HepG2 (cell line): ENCODE measurements at regions not wholly inside any gene's neighbourhood (a gene's known extent, or its start where the extent isn't known, plus 50 kb on each side); places are given as distances from the start of the nearest gene placed in this dataset.

Source experiments
- ATAC-seq: fragments of 200-7000 bp; cut with Tn5 transposase; 3 replicates; pipeline ENCODE4 v1.9.1; 2020; ENCODE audit warnings: mild to moderate bottlenecking, moderate library complexity
- BruUV-seq: library from RNA; stranded (reverse); fragments of 400-500 nt; replicated peaks from 2 replicates; lab custom pipeline; 2021; lab: Mats Ljungman, UMichigan
- CTCF ChIA-PET: fragments of 300-600 bp; formaldehyde crosslinking; extraction: SDS; loops from one replicate; lab custom pipeline; 2021; ENCODE audit warnings: low total read pairs, inconsistent platforms, low intra/inter-chr PET ratio; lab: Yijun Ruan, JAX
- POLR2A ChIA-PET: fragments of 350-600 bp; sonication (Branson Sonifier 250); formaldehyde crosslinking; loops from one replicate; lab custom pipeline; 2020; ENCODE audit warnings: antibody characterized with exemption, inconsistent platforms; lab: Yijun Ruan, JAX
- DNase-seq: peaks from one replicate; pipeline ENCODE4 v3.0.0-alpha.2; 2015; ENCODE audit warnings: low spot score
- FAIRE-seq: peaks from 3 replicates; lab custom pipeline; 2011; peaks lifted over from hg19 to GRCh38; lab: Jason Lieb, UNC
- H2AFZ ChIP-seq: one replicate; pipeline ENCODE4 v1.6.1; 2011; ENCODE audit warnings: low read length, inconsistent platforms
- H3K27ac ChIP-seq: fragments of 300-600 bp; 3 replicates; pipeline ENCODE4 v1.8.0; 2011; ENCODE audit warnings: mixed run types, mild to moderate bottlenecking, mixed read lengths, low read length, inconsistent platforms; ENCODE audit not compliant: insufficient read depth; ENCODE audit errors: extremely low read length
- H3K27me3 ChIP-seq, 2 experiments: fragments of 200-600 bp in 1 of 2; 2 replicates in 1 of 2; 3 replicates in 1 of 2; pipeline versions ENCODE4 v1.6.0 to v1.8.0; 2011; ENCODE audit warnings: low read length in 2 of 2, mild to moderate bottlenecking in 2 of 2, moderate library complexity in 2 of 2, inconsistent platforms in 1 of 2; ENCODE audit not compliant: insufficient read depth in 2 of 2, control insufficient read depth in 1 of 2
- H3K36me3 ChIP-seq, 2 experiments: fragments of 200-600 bp in 1 of 2; replicated peaks in 1 of 2; 2 replicates in 1 of 2; 3 replicates in 1 of 2; pipeline versions ENCODE4 v1.5.1 to v1.8.0; 2011; ENCODE audit warnings: low read length in 2 of 2, inconsistent platforms in 1 of 2; ENCODE audit not compliant: insufficient read depth in 2 of 2, control insufficient read depth in 1 of 2
- H3K4me1 ChIP-seq: 2 replicates; pipeline ENCODE4 v1.5.1; 2012; ENCODE audit warnings: low read length, inconsistent platforms; ENCODE audit not compliant: insufficient read depth
- H3K4me2 ChIP-seq: 2 replicates; pipeline ENCODE4 v1.6.0; 2011; ENCODE audit warnings: low read depth, low read length, inconsistent platforms
- H3K4me3 ChIP-seq, 3 experiments: fragments of 200-600 bp in 1 of 3; sonication (generic), shearing (Covaris generic) in 1 of 3; replicated peaks in 1 of 3; 2 replicates each; pipeline ENCODE4 v1.5.1; 2011 to 2016; ENCODE audit warnings: low read length in 3 of 3, inconsistent platforms in 2 of 3, low read depth in 2 of 3, mild to moderate bottlenecking in 2 of 3, control low read depth in 1 of 3, mixed read lengths in 1 of 3; ENCODE audit not compliant: insufficient read depth in 1 of 3
- H3K79me2 ChIP-seq: one replicate; pipeline ENCODE4 v1.6.1; 2011; ENCODE audit warnings: low read length, inconsistent platforms; ENCODE audit not compliant: insufficient read depth
- H3K9ac ChIP-seq: 2 replicates; pipeline ENCODE4 v1.6.0; 2011; ENCODE audit warnings: mild to moderate bottlenecking, low read depth, low read length, inconsistent platforms; ENCODE audit not compliant: insufficient read depth
- H3K9me3 ChIP-seq: 2 replicates; pipeline ENCODE4 v1.5.1; 2012; ENCODE audit warnings: mild to moderate bottlenecking, low read length
- H4K20me1 ChIP-seq: 2 replicates; pipeline ENCODE4 v1.6.0; 2011; ENCODE audit warnings: inconsistent platforms, mild to moderate bottlenecking, low read length, moderate library complexity; ENCODE audit not compliant: insufficient read depth
- ATAD3A ChIP-seq: sonication (generic); formaldehyde crosslinking; IDR thresholded peaks from 2 replicates; pipeline ENCODE4 v1.4.0; 2020; ENCODE audit warnings: missing genetic modification reagents
- ATM ChIP-seq: fragments of 450-650 bp; IDR thresholded peaks from 2 replicates; pipeline ENCODE4 v1.7.1; 2017; ENCODE audit warnings: mild to moderate bottlenecking, borderline replicate concordance
- KDM6A ChIP-seq: IDR thresholded peaks from 2 replicates; pipeline ENCODE4 v1.6.1; 2016; ENCODE audit warnings: low read depth
- NFE2L1 ChIP-seq: sonication (generic); formaldehyde crosslinking; IDR thresholded peaks from 2 replicates; pipeline ENCODE4 v1.4.0; 2020; ENCODE audit warnings: missing genetic modification reagents, mild to moderate bottlenecking, borderline replicate concordance
- RFX3 ChIP-seq: IDR thresholded peaks from 2 replicates; pipeline ENCODE4 v1.6.1; 2016; ENCODE audit warnings: missing biosample characterization, missing genetic modification reagents
- SIX1 ChIP-seq: sonication (generic); formaldehyde crosslinking; IDR thresholded peaks from 2 replicates; pipeline ENCODE4 v1.4.0; 2020; ENCODE audit warnings: missing genetic modification reagents, borderline replicate concordance
- SNAPC2 ChIP-seq: sonication (generic); formaldehyde crosslinking; IDR thresholded peaks from 2 replicates; pipeline ENCODE4 v1.8.1; 2022; ENCODE audit warnings: mild to moderate bottlenecking, missing genetic modification reagents
- ZEB1 ChIP-seq: IDR thresholded peaks from 2 replicates; pipeline ENCODE4 v1.6.1; 2012; ENCODE audit warnings: mild to moderate bottlenecking, low read depth, inconsistent platforms; ENCODE audit not compliant: insufficient replicate concordance
- ZNF124 ChIP-seq: sonication (generic); formaldehyde crosslinking; IDR thresholded peaks from 2 replicates; pipeline ENCODE4 v1.4.0; 2020; ENCODE audit warnings: missing genetic modification reagents
- ZNF232 ChIP-seq: sonication (generic); formaldehyde crosslinking; IDR thresholded peaks from 2 replicates; pipeline ENCODE4 v1.4.0; 2020; ENCODE audit warnings: missing genetic modification reagents, borderline replicate concordance
- ZNF337 ChIP-seq: sonication (generic); formaldehyde crosslinking; IDR thresholded peaks from 2 replicates; pipeline ENCODE4 v1.5.1; 2020; ENCODE audit warnings: missing genetic modification reagents, low read depth, mild to moderate bottlenecking, borderline replicate concordance
- ZNF343 ChIP-seq: sonication (generic); formaldehyde crosslinking; IDR thresholded peaks from 2 replicates; pipeline ENCODE4 v1.4.0; 2020; ENCODE audit warnings: mild to moderate bottlenecking, missing genetic modification reagents
- ZNF460 ChIP-seq: sonication (generic); formaldehyde crosslinking; IDR thresholded peaks from 2 replicates; pipeline ENCODE4 v1.5.1; 2020; ENCODE audit warnings: missing genetic modification reagents, mild to moderate bottlenecking, borderline replicate concordance
- ZNF841 ChIP-seq: sonication (generic); formaldehyde crosslinking; IDR thresholded peaks from 2 replicates; pipeline ENCODE4 v1.8.1; 2023; ENCODE audit warnings: missing genetic modification reagents, borderline replicate concordance
- WGBS: methylation state at CpG from one replicate; pipeline ENCODE4 v1.1.6; 2017; ENCODE audit warnings: low lambda C conversion rate; 5-methylcytosine and 5-hydroxymethylcytosine counted together
- in situ Hi-C: cut with HindIII; loops from 2 replicates; pipeline ENCODE4 v1.10.0; 2017; ENCODE audit warnings: low pct_unique_long_range_greater_than_20kb; ENCODE audit not compliant: extremely low pct_ligation_motif_present
- intact Hi-C: fragments of 100-400 bp; cut with micrococcal nuclease; formaldehyde crosslinking; loops from one replicate; pipeline ENCODE4 v1.10.0; 2022; ENCODE audit not compliant: unreplicated experiment
- TF ChIP-seq, protein P1 (sequence below): sonication (generic); formaldehyde crosslinking; IDR thresholded peaks from 2 replicates; pipeline ENCODE4 v1.5.0; 2020; ENCODE audit warnings: mild to moderate bottlenecking, missing genetic modification reagents, moderate library complexity
- TF ChIP-seq, protein P2 (sequence below), 2 experiments: fragments of 450-650 bp in 1 of 2; sonication (generic) in 1 of 2; formaldehyde crosslinking; IDR thresholded peaks; 2 replicates each; pipeline versions ENCODE4 v1.5.0 to v1.8.0; 2020 to 2022; ENCODE audit warnings: mild to moderate bottlenecking in 1 of 2, missing genetic modification reagents in 1 of 2
- TF ChIP-seq, protein P3 (sequence below): sonication (generic); formaldehyde crosslinking; IDR thresholded peaks from 2 replicates; pipeline ENCODE4 v1.4.0; 2020; ENCODE audit warnings: missing genetic modification reagents

DNA sequence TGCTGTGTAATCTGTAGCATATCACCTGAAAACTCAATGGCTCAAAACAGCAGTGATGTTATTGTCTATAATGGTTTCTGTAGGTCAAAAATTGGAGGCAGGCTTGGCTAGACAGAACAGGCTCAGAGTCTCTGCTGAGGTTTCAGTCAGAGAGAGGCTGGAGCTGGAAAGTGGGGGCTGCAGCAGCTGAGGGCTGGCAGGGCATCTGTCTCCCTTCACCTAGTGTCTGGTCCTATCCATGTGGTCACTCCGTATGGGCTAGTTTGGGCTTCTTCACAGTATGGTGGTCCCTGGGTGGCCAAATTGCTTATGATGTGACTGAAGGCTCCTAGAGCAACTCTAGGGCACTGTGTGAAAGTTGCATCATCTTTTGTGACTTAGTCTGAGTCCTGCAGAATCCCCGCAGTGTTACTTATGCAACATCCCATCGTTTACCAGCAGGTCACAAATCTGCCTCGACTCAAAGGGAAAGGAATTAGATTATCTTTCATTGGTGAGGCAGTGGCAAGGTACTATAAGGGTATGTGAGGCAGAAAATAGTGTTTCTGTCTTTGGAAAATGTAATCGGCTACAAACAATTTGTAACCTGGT is 497.0 kb downstream of the EPHA7 start:
- Histone ChIP-seq H4K20me1 (no peaks in the 10 kb centered on the region), H3K27me3 (no peaks in the 10 kb centered on the region), H3K4me2 (no peak overlapping the region)
- CTCF ChIA-PET, result no interaction called here
- TF ChIP-seq KDM6A (no peak), ZNF337 (no peak), ZNF124 (CRISPR knock-in tag) (no peak), ATM (no peak), ZNF841 (CRISPR knock-in tag) (no peak), ZNF460 (CRISPR knock-in tag) (no peak), ZEB1 (no peak), SNAPC2 (CRISPR knock-in tag) (no peak), RFX3 (CRISPR knock-in tag) (no peak), NFE2L1 (no peak), ZNF232 (no peak), ATAD3A (CRISPR knock-in tag) (no peak), ZNF343 (no peak), SIX1 (no peak)
- TF ChIP-seq, protein P1, sequence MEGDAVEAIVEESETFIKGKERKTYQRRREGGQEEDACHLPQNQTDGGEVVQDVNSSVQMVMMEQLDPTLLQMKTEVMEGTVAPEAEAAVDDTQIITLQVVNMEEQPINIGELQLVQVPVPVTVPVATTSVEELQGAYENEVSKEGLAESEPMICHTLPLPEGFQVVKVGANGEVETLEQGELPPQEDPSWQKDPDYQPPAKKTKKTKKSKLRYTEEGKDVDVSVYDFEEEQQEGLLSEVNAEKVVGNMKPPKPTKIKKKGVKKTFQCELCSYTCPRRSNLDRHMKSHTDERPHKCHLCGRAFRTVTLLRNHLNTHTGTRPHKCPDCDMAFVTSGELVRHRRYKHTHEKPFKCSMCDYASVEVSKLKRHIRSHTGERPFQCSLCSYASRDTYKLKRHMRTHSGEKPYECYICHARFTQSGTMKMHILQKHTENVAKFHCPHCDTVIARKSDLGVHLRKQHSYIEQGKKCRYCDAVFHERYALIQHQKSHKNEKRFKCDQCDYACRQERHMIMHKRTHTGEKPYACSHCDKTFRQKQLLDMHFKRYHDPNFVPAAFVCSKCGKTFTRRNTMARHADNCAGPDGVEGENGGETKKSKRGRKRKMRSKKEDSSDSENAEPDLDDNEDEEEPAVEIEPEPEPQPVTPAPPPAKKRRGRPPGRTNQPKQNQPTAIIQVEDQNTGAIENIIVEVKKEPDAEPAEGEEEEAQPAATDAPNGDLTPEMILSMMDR, result no peak
- TF ChIP-seq, protein P2, sequence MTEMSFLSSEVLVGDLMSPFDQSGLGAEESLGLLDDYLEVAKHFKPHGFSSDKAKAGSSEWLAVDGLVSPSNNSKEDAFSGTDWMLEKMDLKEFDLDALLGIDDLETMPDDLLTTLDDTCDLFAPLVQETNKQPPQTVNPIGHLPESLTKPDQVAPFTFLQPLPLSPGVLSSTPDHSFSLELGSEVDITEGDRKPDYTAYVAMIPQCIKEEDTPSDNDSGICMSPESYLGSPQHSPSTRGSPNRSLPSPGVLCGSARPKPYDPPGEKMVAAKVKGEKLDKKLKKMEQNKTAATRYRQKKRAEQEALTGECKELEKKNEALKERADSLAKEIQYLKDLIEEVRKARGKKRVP (CRISPR knock-in tag; IDR thresholded peaks at IDR 0.05), result no peak
- TF ChIP-seq, protein P3, sequence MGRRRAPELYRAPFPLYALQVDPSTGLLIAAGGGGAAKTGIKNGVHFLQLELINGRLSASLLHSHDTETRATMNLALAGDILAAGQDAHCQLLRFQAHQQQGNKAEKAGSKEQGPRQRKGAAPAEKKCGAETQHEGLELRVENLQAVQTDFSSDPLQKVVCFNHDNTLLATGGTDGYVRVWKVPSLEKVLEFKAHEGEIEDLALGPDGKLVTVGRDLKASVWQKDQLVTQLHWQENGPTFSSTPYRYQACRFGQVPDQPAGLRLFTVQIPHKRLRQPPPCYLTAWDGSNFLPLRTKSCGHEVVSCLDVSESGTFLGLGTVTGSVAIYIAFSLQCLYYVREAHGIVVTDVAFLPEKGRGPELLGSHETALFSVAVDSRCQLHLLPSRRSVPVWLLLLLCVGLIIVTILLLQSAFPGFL, result no peak
- TF ChIP-seq, all 625 proteins: peak for 0
- ATAC-seq (no peak), FAIRE-seq (no peak), DNase-seq (no peak)
- no TSS peak for BruUV-seq
- Histone ChIP-seq H3K9me3 (no peaks in the 10 kb centered on the region), H2AFZ (no peak overlapping the region), H3K4me1 (no peaks in the 10 kb centered on the region), H3K36me3 (no peaks in the 10 kb centered on the region), H3K27ac (no peak overlapping the region), H3K4me3 (no peak overlapping the region), H3K79me2 (no peaks in the 10 kb centered on the region), H3K9ac (no peak overlapping the region)
- intact Hi-C loops, result no loop called here
- in situ Hi-C loops, result no loop called here
- WGBS, result 0% methylated on average over 5 of the region's 5 CpGs
- POLR2A ChIA-PET, result no interaction called here
